ENCODE measurements at regions not wholly inside any gene's neighbourhood (a gene's known extent, or its start where the extent isn't known, plus 50 kb on each side); places are given as distances from the start of the nearest gene placed in this dataset.

GRCh38 chr4:18973296-18973695 lies 951.7 kb upstream of the LCORL start:
- DNase-seq (ENCODE audit: low read depth in 2 of 2): no peak

GRCh38 chr4:18961879-18962278 lies 940.3 kb upstream of the LCORL start:
- DNase-seq (ENCODE audit: low read depth in 2 of 2): no peak

- DNase-seq (ENCODE audit: low read depth in 2 of 2): no peak
Observed at GRCh38 chr4:18961266-18961665, 939.7 kb upstream of the LCORL start.

GRCh38 chr4:18957716-18958115 lies 936.2 kb upstream of the LCORL start:
- DNase-seq (ENCODE audit: low read depth in 2 of 2): no peak

GRCh38 chr4:18954538-18954937 lies 933.0 kb upstream of the LCORL start:
- no peak for DNase-seq (ENCODE audit: low read depth in 2 of 2)

DNA sequence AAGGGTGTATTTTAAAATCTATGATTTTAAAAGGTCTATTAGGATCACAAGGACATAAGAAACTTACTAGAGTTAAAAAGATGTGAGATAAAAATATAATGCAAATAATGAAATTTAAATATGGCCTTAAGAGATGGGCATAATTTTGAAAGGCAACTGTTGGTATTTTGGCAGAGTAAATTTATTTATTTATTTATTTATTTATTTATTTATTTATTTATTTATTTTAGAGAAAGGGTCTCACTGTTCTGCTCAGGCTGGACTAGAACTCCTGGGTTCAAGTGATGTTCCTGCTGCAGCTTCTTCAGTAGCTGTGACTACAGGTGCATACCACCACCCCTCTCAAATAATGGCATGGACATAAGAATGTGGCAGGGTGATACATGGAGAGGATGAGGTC lies 932.1 kb upstream of the LCORL start:
- DNase-seq (ENCODE audit: low read depth in 2 of 2): no peak

GRCh38 chr4:18945464-18945863 lies 923.9 kb upstream of the LCORL start:
- DNase-seq (ENCODE audit: low read depth in 2 of 2): no peak

- no peak for DNase-seq (ENCODE audit: low read depth in 2 of 2)
Observed at GRCh38 chr4:18942874-18943273, 921.3 kb upstream of the LCORL start.

- no peak for DNase-seq (ENCODE audit: low read depth in 2 of 2)
Observed at GRCh38 chr4:18938343-18939099, 917.0 kb upstream of the LCORL start.

- no peak for DNase-seq (ENCODE audit: low read depth in 2 of 2)
Observed at GRCh38 chr4:18937746-18938145, 916.2 kb upstream of the LCORL start.

GRCh38 chr4:18937080-18937479 lies 915.5 kb upstream of the LCORL start:
- DNase-seq (ENCODE audit: low read depth in 2 of 2): no peak

DNA sequence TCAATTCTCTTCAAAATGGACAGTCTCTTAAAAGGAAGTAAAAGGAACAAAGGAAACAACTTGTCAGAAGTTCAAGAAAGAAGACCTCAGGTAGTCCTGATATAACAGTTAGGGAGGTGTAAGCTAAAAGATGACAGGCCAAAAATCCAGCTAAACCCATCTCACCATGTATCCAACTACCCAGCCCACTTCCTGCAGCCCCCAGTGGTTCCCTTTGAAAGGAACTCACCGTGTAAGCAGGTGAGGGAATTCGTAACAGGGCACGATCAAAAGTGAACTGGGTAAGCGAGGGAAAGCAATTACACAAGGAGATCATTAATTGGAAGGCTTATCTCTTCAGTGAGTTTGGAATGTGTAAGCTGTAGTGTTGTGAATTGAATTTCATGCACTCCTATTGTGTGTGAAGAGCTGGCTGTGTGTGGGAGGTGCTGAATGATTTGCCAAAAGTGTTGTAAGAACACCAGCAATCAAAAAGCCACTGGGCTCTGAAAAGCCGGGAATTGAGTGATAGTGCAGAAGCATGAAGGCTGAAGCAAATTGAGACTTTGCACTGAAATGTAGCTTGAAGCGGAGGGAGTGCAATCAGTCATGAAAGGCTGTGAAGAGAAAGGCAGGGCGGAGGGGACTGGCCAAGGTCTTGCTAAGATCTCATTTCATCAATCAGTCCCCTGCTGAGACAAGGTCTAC lies 914.2 kb upstream of the LCORL start:
- no peak for DNase-seq (ENCODE audit: low read depth in 2 of 2)

- DNase-seq (ENCODE audit: low read depth in 2 of 2): no peak
Observed at GRCh38 chr4:18934197-18934596, 912.6 kb upstream of the LCORL start.

DNA sequence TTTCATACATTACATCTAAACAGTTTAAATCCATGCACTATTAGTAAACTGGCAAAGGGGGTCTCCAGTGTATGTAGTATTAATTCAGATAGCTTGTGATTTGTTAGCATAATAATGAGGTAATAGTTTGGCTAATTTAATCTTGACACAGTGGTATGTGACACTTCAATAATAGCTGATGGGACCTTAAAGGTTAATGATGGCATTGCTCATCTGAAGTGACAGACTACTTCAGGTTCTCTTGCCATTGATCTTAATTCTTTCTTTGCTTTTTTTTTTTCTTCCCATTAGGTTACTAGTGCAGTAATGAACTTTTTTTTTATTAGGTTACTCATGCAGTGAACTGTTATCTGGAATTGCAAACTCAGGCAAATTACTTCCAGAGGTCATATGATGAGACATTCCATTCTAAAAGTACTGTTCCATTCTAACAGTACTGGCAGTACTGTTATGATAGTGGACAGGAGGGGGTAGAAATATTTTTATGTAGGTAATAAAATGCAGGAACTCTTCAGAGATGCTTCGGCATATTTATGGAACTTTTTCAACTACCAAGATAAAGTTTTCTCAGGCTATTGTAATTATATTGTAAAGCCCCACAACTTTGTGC lies 911.3 kb upstream of the LCORL start:
- DNase-seq (ENCODE audit: low read depth in 2 of 2): no peak

GRCh38 chr4:18931643-18932377 lies 910.3 kb upstream of the LCORL start:
- DNase-seq (ENCODE audit: low read depth in 2 of 2): no peak

DNA sequence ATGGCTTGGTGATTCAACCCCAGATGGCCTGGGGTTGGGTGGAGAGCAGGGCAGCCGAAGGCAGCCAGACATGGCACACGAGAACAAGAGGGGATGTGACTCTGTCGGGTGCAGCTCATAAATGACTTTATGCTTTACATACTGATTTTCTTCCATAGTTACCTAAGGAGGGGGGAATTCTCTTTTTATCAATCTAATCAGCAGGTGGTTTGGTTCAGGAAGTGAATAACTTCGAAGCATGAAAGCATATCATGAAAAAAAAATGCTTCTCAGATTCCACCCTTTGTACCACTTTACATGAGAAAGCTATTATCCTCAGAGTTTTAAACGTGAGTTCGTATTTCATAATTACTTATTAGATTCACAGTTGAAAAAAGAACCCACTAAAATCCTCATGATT lies 908.9 kb upstream of the LCORL start:
- no peak for DNase-seq (ENCODE audit: low read depth in 2 of 2)

DNA sequence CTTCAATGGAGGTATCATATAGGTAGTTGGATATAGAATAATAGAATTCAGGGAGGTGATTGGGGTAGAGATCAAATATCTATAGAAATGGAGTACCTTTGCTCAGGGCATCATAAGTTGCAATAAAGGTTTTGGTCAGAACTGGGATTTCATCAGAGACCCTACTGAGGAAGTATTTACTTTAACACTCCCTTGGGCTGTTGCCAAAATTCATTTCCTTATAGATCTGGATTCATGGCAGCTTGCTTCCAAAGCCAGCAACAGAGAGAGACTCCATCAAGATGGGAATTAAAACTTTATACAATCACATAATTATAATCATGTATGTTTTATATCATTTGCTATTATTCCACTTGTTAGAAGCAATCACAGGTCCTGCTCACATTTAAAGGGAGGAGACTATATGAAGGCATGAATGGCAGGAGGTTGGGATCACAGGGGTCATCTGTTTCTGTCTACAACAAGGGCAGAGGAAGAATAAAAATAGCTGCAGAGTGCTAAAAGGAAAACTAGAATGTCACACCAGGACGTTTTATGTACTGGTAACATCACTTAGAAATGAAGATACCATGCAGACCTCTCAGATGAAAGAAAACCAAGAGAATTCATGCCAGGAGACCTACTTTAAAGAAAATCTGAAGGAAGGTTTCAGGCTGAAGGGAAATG lies 902.1 kb upstream of the LCORL start:
- no peak for DNase-seq (ENCODE audit: low read depth in 2 of 2)

- no peak for DNase-seq (ENCODE audit: low read depth in 2 of 2)
Observed at GRCh38 chr4:18917689-18918088, 896.1 kb upstream of the LCORL start.

- DNase-seq (ENCODE audit: low read depth in 2 of 2): no peak
Observed at GRCh38 chr4:18914182-18914581, 892.6 kb upstream of the LCORL start.

GRCh38 chr4:18894928-18895327 lies 873.4 kb upstream of the LCORL start:
- DNase-seq (ENCODE audit: low read depth in 2 of 2): no peak

DNA sequence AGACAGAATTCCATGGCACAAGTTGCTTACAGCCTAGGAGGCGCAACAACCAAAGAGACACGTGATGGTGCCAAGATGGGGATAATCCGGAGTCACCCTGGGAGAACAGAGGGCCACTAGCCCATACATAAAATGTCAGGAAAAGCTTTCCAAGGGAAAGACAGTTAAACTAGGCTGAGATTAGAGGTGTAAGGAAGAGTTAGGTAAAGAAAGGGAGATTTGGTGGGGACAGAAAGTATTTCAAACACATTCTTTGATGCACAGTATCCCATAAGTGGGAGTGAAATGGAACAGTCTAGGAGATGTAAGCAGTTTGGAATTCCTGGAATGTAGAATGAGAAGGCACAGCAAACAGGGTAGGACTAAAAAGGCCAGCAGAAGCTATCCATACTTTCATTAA lies 860.9 kb upstream of the LCORL start:
- no peak for DNase-seq (ENCODE audit: low read depth in 2 of 2)

- no peak for DNase-seq (ENCODE audit: low read depth in 2 of 2)
Observed at GRCh38 chr4:18881556-18881955, 860.0 kb upstream of the LCORL start.
